ENCODE measurements at regions not wholly inside any gene's neighbourhood (a gene's known extent, or its start where the extent isn't known, plus 50 kb on each side); places are given as distances from the start of the nearest gene placed in this dataset.
A peak's percentile ranks its signal among the peaks of the same experiment; 100 is the strongest.
"Not testable (repeated sequence)": the region's sequence is repeated elsewhere in the genome, so short reads cannot be mapped to it uniquely, and the experiment has no call there.

GRCh38 chr10:3570131-3570729 is 214.8 kb downstream of the KLF6 start:
- DNase-seq, result no peak

GRCh38 chr10:3568983-3569382 is 216.0 kb downstream of the KLF6 start:
- no peak for DNase-seq

- no peak for DNase-seq
These were observed 216.6 kb downstream of the KLF6 start for GRCh38 chr10:3568392-3568791.

GRCh38 chr10:3567291-3567963 is 217.6 kb downstream of the KLF6 start:
- DNase-seq, result no peak

GRCh38 chr10:3566627-3567026 is 218.4 kb downstream of the KLF6 start:
- no peak for DNase-seq

- no peak for DNase-seq
These were observed 220.5 kb downstream of the KLF6 start for GRCh38 chr10:3564346-3565002.

GRCh38 chr10:3563298-3563697 is 221.7 kb downstream of the KLF6 start:
- peak; percentile 20 to 55 for DNase-seq

GRCh38 chr10:3560628-3561027 is 224.4 kb downstream of the KLF6 start:
- not testable (repeated sequence) for DNase-seq

- no peak for DNase-seq
These were observed 225.5 kb downstream of the KLF6 start for GRCh38 chr10:3559527-3559926.

- DNase-seq, result no peak
These were observed 226.0 kb downstream of the KLF6 start for GRCh38 chr10:3559011-3559410.

- DNase-seq, result not testable (repeated sequence)
These were observed 228.6 kb downstream of the KLF6 start for GRCh38 chr10:3556191-3557017.

- no peak for DNase-seq
These were observed 230.9 kb downstream of the KLF6 start for GRCh38 chr10:3554121-3554522.

GRCh38 chr10:3552281-3552680 is 232.7 kb downstream of the KLF6 start:
- no peak for DNase-seq

GRCh38 chr10:3551761-3552160 is 233.2 kb downstream of the KLF6 start:
- DNase-seq, result no peak

GRCh38 chr10:3549118-3549517 is 235.9 kb downstream of the KLF6 start:
- no peak for DNase-seq

GRCh38 chr10:3548702-3549101 is 236.3 kb downstream of the KLF6 start:
- DNase-seq, result no peak

- no peak for DNase-seq
These were observed 236.9 kb downstream of the KLF6 start for GRCh38 chr10:3548076-3548475.

- no peak for DNase-seq
These were observed 240.4 kb downstream of the KLF6 start for GRCh38 chr10:3544561-3544960.

GRCh38 chr10:3542185-3542611 is 242.8 kb downstream of the KLF6 start:
- no peak for DNase-seq

GRCh38 chr10:3539696-3540383 is 245.2 kb downstream of the KLF6 start:
- DNase-seq, result no peak

- DNase-seq, result peak; percentile 5 to 20
These were observed 246.1 kb downstream of the KLF6 start for GRCh38 chr10:3538656-3539531.

- DNase-seq, result no peak
These were observed 246.7 kb downstream of the KLF6 start for GRCh38 chr10:3538291-3538655.
